HEK293T (cell line): ENCODE measurements at regions not wholly inside any gene's neighbourhood (a gene's known extent, or its start where the extent isn't known, plus 50 kb on each side); places are given as distances from the start of the nearest gene placed in this dataset.

ENCODE experiments used
- CTCF ChIA-PET: fragments of 350-600 bp; formaldehyde crosslinking; extraction: SDS; loops from one replicate; lab custom pipeline; 2021; ENCODE audit warnings: antibody characterized with exemption, inconsistent platforms; lab: Yijun Ruan, JAX
- POLR2A ChIA-PET: fragments of 350-600 bp; formaldehyde crosslinking; extraction: SDS; loops from one replicate; lab custom pipeline; 2020; ENCODE audit warnings: antibody characterized with exemption, inconsistent platforms; lab: Yijun Ruan, JAX
- DNase-seq: peaks from one replicate; pipeline ENCODE4 v3.0.0; 2012; ENCODE audit warnings: mixed read lengths; ENCODE audit errors: extremely low spot score
- ARNT ChIP-seq: fragments of 450-650 bp; IDR thresholded peaks from 2 replicates; pipeline ENCODE4 v1.6.1; 2017; ENCODE audit warnings: mild to moderate bottlenecking
- BHLHE40 ChIP-seq: fragments of 450-650 bp; IDR thresholded peaks from 2 replicates; pipeline ENCODE4 v1.6.1; 2016; ENCODE audit warnings: mild to moderate bottlenecking, moderate library complexity, borderline replicate concordance
- CTBP1 ChIP-seq: fragments of 450-650 bp; IDR thresholded peaks from 2 replicates; pipeline ENCODE4 v1.6.1; 2016; ENCODE audit warnings: borderline replicate concordance
- ELF4 ChIP-seq: fragments of 450-650 bp; IDR thresholded peaks from 2 replicates; pipeline ENCODE4 v1.6.1; 2017; ENCODE audit warnings: antibody characterized with exemption
- FOXA1 ChIP-seq: fragments of 450-650 bp; IDR thresholded peaks from 2 replicates; pipeline ENCODE4 v1.6.1; 2016; ENCODE audit warnings: mild to moderate bottlenecking
- FOXK2 ChIP-seq: fragments of 450-650 bp; IDR thresholded peaks from 2 replicates; pipeline ENCODE4 v1.6.1; 2016; ENCODE audit warnings: mild to moderate bottlenecking
- FOXM1 ChIP-seq: fragments of 450-650 bp; IDR thresholded peaks from 2 replicates; pipeline ENCODE4 v1.6.1; 2017; ENCODE audit warnings: mild to moderate bottlenecking, borderline replicate concordance
- HDGF ChIP-seq: fragments of 450-650 bp; IDR thresholded peaks from 2 replicates; pipeline ENCODE4 v1.6.1; 2017; ENCODE audit warnings: antibody characterized with exemption, borderline replicate concordance
- L3MBTL2 ChIP-seq: fragments of 450-650 bp; conservative IDR thresholded peaks from 2 replicates; pipeline ENCODE4 v1.6.1; 2016; ENCODE audit warnings: mild to moderate bottlenecking
- LEF1 ChIP-seq: fragments of 450-650 bp; IDR thresholded peaks from 2 replicates; pipeline ENCODE4 v1.6.1; 2017; ENCODE audit warnings: mild to moderate bottlenecking, borderline replicate concordance
- NFRKB ChIP-seq: fragments of 450-650 bp; IDR thresholded peaks from 2 replicates; pipeline ENCODE4 v1.6.1; 2016; ENCODE audit warnings: mild to moderate bottlenecking, moderate library complexity
- SP1 ChIP-seq: fragments of 450-650 bp; IDR thresholded peaks from 2 replicates; pipeline ENCODE4 v1.6.1; 2017
- SUZ12 ChIP-seq: fragments of 450-650 bp; IDR thresholded peaks from 2 replicates; pipeline ENCODE4 v1.6.1; 2016; ENCODE audit warnings: mild to moderate bottlenecking
- TARDBP ChIP-seq: fragments of 450-650 bp; IDR thresholded peaks from 2 replicates; pipeline ENCODE4 v1.6.1; 2016
- ZNF384 ChIP-seq: fragments of 450-650 bp; IDR thresholded peaks from 2 replicates; pipeline ENCODE4 v1.6.1; 2016
- TF ChIP-seq, protein P1 (sequence below): fragments of 450-650 bp; IDR thresholded peaks from 2 replicates; pipeline ENCODE4 v1.6.1; 2016

DNA sequence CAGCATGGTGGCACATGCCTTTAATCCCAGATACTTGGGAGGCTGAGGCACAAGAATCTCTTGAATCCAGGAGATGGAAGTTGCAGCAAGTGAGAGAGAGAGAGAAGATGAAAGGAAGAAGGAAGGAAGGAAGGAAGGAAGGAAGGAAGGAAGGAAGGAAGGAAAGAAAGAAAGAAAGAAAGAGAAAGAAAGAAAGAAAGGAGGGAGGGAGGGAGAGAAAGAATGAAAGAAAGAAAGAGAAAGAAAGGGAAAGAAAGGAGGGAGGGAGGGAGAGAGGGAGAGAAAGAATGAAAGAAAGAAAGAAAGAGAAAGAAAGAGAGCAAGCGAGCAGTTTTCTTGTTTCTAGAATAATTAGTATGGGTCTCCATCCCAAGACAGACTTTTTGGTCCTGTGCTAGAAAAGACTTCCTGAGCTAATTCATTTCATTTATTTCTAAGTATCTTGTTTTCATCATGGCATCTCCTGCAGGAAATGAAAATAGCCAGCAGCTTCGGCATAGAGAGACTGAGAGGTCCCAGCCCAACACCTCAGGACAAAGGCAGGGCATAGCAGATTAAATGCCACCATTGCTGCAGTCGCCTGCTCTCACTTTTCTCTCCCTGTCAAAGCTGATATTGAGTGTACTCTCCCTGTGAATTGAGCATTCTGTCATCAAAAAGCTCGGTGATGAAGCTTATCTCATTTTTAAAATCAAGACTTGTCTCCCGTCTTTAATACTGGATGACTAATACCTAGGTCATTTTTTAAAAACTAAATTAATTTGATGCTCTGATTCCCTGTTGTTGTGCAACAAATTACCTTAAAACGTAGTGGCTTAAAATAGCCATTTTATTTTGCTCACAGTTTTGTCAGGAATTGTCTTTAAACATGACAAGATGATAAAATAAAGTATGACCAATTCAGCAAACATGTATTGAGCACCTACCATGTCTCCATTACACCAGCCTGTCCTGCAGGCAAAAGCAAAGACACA is 91.8 kb upstream of the ADRA1B start:
- CTCF ChIA-PET, result no interaction called here
- TF ChIP-seq FOXA1 (no peak), ARNT (no peak), TARDBP (no peak), FOXK2 (no peak), CTBP1 (no peak), SP1 (no peak)
- POLR2A ChIA-PET, result interaction anchor here (0.8 kb wide), 1 partner anchor 9 kb away, joined by 3 read pairs; no protein-coding TSS in a partner anchor

DNA sequence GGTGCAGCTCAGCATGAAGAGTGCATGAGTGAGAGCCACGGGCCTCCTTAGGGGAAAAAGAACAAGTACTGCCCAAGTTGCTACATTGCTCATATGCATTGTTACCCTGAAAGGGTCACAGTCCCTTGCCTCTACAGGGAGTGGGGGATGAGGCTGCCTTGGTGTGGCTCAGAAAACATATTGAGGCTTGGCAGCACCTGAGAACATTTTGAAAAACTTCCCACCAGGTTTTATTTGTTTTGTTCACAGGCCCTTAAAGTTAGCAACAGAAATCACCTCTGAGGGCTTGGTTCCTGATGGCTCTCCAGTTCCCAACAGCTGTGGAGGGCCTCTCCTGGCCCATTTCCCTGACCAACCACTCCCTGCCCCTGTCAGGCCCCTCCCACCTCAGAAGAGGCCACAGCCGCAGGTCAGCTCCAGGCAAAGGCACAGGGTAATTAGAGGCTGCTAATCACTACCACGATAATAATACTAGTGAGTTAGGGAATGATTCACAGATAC is 90.7 kb upstream of the ADRA1B start:
- no peak for TF ChIP-seq SUZ12
- TF ChIP-seq BHLHE40, result no peak
- TF ChIP-seq HDGF, result no peak
- no peak for TF ChIP-seq FOXM1
- TF ChIP-seq NFRKB, result no peak
- TF ChIP-seq FOXK2, result no peak
- TF ChIP-seq ELF4, result no peak
- no peak for TF ChIP-seq CTBP1
- TF ChIP-seq, protein P1, sequence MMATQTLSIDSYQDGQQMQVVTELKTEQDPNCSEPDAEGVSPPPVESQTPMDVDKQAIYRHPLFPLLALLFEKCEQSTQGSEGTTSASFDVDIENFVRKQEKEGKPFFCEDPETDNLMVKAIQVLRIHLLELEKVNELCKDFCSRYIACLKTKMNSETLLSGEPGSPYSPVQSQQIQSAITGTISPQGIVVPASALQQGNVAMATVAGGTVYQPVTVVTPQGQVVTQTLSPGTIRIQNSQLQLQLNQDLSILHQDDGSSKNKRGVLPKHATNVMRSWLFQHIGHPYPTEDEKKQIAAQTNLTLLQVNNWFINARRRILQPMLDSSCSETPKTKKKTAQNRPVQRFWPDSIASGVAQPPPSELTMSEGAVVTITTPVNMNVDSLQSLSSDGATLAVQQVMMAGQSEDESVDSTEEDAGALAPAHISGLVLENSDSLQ, result no peak
- TF ChIP-seq L3MBTL2, result no peak
- TF ChIP-seq TARDBP, result no peak
- TF ChIP-seq FOXA1, result no peak
- TF ChIP-seq SP1, result no peak
- no peak for TF ChIP-seq ZNF384
- no peak for TF ChIP-seq LEF1
- TF ChIP-seq ARNT, result no peak
- ChIA-PET CTCF (no interaction called here), POLR2A (no interaction called here)
- DNase-seq, result no peak

More for the DNA sequence above, 91.8 kb upstream of the ADRA1B start:
- no peak for DNase-seq

DNA sequence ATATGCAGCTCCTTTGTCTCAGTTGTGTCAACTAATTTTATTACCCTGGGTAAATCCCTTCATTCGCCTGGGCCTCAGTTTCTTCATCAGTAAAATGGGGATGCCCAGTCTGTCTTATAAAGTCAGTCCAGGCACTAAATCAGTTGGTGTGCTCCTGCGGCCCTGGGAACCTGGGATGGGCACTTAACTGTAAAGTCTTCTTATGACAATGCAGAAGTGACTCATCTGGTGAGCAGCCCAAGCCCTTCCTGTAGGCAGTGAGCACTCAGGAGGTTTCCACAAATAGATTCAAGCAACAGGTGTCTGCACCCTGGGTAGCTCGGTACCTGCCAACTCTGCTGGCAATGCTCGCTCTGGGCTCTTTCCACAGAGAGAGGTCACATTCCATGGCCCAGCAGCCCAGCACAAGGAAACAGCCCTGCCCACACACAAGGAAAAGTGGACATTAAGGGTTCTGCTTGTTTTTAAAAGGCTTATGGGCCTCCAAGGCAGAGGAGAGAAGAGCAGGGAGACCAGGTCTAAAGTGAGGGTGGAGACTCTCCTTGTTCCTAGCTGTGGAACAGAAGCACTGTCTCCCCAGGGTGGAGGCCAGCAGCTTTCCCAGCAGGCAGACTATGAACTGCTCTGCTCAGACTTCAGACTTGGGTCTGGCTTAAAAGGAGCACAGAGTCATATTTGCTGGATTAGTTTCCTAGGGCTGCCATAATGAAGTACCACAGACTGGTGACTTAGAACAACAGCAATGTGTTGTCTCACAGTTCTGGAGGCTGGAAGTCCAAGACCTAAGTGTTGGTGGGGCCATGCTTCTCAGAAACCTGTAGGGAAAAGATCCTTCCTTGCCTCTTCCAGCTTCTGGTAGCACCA is 89.7 kb upstream of the ADRA1B start:
- TF ChIP-seq ELF4 (no peak), FOXK2 (no peak), CTBP1 (no peak), ZNF384 (no peak), L3MBTL2 (no peak), HDGF (no peak), TARDBP (no peak), FOXA1 (no peak), LEF1 (no peak), SP1 (no peak), SUZ12 (no peak), BHLHE40 (no peak), FOXM1 (no peak), ARNT (no peak)
- TF ChIP-seq, protein P1, result no peak
- ChIA-PET POLR2A (no interaction called here), CTCF (no interaction called here)
- no peak for DNase-seq

DNA sequence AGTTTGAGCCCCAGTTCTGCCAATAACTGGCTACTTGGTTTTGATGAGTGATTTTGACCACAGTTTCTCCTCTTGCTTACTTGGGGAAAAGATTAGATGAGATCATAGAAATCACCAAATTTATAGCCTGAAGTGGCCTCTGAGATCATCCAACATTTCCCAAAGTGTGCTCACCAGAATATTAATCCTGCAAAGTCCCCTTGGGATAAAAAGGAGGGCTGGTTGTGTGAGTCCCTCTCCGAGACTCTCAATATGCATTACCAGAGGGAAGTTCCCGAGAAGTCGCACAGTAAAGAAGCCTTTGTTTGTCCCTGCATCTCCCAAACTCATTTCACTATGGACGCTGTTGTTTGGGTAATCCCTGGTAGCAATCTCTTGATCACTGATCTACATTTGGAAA is 88.4 kb upstream of the ADRA1B start:
- TF ChIP-seq L3MBTL2, result no peak
- TF ChIP-seq LEF1, result no peak
- TF ChIP-seq SUZ12, result no peak
- TF ChIP-seq, protein P1, result no peak
- TF ChIP-seq FOXA1, result no peak
- TF ChIP-seq FOXK2, result no peak
- CTCF ChIA-PET, result no interaction called here

DNA sequence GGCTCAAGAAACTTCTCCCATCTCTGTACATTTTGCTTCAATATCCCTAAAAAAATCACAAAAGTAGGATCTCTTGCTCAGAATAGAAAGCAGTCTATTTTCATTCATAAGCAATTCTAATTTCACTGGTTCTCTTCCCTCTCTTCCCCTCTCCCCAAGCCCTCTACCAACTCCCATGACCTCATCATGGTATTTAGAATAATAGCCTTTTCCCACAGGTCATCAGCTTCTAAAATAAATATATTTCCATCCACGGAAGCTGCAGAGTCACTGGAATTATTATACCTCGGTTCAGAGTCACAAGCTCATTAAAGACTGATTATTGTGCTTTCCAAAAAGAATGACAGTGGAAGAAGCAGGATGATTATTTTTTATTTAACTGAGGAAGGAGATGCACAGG is 84.2 kb upstream of the ADRA1B start:
- ChIA-PET POLR2A (no interaction called here), CTCF (no interaction called here)
- no peak for DNase-seq
- TF ChIP-seq ELF4 (no peak), LEF1 (no peak), L3MBTL2 (no peak), BHLHE40 (no peak), SP1 (no peak), ZNF384 (no peak), HDGF (no peak), SUZ12 (no peak), CTBP1 (no peak), FOXK2 (no peak), FOXM1 (no peak), ARNT (no peak), NFRKB (no peak), FOXA1 (no peak), TARDBP (no peak)
- TF ChIP-seq, protein P1, result no peak

More for the DNA sequence above, 88.4 kb upstream of the ADRA1B start:
- no peak for DNase-seq
- POLR2A ChIA-PET, result no interaction called here
